ENCODE measurements at regions not wholly inside any gene's neighbourhood (a gene's known extent, or its start where the extent isn't known, plus 50 kb on each side); places are given as distances from the start of the nearest gene placed in this dataset.
"Not testable (repeated sequence)": the region's sequence is repeated elsewhere in the genome, so short reads cannot be mapped to it uniquely, and the experiment has no call there.

DNA sequence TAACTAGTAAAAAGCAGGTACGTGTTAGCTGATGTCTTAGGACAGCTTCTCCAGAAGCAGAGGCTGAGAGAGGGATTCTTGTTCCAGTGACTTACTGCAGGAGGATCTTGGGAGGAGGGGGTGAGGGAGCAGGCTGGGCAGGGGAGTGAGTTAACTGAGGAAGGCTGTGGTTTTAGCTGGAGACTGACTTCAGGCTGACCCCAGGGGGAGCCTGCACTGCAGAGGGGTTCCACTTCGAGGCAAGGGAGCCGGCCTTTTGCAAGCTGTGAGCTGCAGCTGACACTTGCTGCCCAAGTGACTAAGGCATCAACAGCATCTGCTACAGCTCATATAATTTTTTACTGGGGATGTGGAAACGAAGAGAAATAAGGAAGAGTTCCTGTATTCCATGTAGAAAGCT lies 50.4 kb upstream of the SOD1 start:
- DNase-seq, result no peak

DNA sequence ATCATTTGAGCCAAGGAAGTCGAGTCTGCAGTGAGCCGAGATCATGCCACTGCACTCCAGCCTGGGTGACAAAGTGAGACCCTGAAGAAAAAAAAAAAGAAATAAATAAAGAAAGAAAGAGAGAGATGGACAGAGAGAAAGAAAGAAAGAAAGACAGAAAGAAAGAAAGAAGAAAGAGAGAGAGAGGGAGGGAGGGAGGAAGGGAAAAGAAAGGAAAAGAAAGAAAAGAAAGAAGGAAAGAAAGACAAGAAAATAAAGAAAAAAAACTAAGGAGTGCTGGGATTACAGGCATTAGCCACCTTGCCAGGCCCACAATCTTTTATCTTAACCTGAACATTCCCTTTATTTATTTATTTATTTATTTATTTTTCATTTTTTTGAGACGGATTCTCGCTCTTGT lies 51.7 kb upstream of the SOD1 start:
- no peak for DNase-seq

DNA sequence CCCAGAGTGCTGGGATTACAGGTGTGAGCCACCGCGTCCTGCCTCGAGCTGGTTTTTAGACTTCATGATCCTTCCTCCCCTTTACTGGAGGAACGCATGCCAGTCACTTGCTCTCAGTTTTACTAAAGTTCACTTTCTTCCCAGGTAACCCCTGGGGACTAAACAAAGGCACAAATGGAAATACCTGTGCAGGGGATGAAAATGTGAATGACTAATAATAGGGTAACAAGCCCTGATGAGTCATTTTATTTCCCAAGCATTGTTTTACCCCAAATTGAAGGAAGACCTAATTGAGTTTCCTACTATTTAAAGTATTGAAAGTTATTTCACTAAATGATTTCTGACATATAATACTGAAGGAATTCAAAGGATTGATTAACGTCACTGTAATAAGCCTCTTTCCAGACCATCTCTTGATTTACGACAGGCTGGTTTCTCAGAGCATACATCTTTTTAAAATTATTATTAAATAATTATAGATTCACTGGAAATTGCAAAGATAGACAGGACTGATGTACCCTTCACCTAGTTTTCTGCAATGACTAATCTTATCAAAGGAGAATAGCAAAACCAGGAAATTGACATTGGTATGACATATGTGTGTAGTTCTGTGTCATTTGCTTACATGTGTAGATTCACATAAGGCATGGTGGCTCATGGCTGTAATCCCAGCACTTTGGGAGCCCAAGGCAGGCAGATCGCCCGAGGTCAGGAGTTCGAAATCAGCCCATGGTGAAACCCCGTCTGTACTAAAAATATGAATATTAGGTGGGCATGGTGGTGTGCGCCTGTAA lies 53.2 kb upstream of the SOD1 start:
- no peak for DNase-seq

DNA sequence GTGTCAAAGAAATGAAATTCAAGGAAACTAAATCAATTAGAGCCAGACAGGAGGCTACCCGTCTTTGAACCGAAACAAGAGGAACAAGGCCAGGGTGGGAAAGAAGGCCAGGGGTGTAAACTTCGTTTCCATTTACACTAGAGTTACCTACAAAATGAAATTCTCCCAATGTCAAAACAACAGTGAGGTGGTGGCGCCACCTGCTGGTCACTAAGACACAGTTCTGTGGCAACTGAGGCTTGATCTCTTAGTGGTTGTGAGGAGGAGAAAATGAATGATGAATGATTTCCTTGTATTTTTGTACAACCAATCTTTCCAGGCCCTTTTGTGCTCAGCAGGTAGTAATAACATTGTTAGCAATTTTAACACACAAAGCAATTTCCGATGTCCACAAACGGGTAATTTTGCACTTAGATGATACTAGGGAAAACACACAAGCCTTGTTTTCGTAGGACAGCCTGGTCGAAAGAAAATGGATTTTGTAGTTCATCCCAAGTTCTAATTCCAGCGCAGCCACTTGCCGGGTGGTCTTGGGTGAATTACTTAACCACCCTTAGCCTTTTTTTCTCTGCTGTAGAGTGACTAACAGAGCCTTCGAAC lies 54.8 kb upstream of the SOD1 start:
- peak; percentile 73 for DNase-seq

DNA sequence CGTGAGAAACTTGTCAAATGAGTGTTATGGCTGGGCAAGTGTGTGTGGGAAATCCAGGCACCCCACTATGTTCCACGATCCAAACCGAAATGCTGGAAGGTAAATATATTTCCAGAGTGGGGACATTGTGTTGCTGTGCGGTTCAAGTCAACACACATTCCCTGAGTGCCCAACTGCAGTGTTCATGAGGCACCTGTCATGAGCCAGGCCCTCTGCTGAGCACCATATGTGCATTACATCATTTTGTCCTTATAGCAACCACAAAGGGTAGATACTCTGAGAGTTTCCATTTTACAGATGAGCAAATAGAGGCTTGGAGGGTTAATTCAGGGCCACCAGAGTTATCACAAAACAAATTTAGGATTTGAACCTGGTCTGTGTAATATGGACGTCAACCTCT lies 59.9 kb upstream of the SOD1 start:
- no peak for DNase-seq

DNA sequence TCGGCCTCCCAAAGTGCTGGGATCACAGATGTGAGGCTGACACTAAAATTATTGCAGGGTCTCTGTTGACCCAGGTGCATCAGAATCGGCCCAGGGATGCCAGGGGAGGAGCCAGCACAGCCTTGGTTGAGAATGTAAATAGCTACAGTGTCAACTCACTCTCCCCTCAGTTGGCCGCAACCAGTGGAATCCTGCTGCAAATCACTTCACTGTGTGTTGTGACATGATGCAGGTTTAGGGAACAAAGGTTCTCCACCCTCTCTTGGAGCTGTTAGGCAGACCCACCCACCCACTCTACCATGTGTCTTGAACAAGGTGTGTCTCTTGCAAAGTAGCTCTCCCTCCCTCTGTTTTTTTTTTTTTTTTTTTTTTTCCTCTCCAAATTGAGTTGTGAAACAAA lies 60.5 kb upstream of the SOD1 start:
- no peak for DNase-seq

DNA sequence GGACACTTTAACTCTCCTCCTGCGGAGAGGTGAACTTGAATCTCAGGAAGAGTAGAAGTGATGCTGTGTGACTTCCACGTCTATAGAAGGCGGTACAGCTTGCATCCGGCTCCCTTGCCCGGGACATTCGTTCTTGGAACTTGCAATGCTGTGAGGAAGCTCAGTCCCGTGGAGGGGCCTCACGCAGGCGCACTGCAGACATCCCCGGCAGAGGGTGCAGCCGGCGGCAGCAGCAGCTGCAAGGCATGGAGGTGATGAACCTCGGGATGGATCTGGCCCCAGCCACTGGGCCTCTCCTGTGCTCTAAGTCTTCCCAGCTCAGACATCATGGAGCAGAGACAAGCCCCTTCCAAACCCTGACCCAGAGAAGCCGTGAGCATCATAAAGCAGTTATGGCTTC lies 61.8 kb upstream of the SOD1 start:
- no peak for DNase-seq

DNA sequence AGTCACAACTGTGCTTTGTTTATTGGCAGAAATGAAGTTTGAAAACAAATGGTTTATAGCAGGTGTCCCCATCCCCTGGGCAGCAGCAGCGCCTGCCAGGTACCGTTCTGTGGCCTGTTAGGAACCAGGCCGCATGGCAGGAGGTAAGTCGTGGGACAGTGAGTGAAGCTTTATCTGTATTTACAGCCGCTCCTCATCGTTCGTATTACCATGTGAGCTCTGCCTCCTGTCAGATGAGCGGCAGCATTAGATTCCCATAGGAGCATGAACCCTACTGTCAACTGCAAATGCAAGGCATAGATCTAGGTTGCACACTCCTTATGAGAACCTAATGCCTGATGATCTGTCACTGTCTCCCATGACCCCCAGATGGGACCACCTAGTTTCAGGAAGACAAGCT lies 63.4 kb upstream of the SOD1 start:
- DNase-seq, result no peak

DNA sequence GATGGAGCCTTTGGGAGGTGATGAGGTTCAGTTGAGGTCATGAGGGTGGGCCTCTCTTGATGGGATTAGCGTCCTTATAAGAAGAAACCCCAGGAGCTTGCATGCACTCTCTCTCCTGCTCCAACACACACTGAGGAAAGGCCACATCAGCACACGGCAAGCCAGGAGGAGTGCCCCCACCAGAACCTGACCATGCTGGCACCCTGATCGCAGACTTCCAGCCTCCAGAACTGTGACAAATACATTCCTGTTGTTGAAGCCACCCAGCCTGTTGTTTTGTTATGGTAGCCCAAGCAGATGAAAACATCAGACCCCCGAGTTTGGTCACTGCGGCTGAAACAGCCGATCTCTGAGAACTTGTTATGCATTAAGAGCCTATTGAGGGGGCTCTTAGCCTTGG lies 64.8 kb upstream of the SOD1 start:
- no peak for DNase-seq

DNA sequence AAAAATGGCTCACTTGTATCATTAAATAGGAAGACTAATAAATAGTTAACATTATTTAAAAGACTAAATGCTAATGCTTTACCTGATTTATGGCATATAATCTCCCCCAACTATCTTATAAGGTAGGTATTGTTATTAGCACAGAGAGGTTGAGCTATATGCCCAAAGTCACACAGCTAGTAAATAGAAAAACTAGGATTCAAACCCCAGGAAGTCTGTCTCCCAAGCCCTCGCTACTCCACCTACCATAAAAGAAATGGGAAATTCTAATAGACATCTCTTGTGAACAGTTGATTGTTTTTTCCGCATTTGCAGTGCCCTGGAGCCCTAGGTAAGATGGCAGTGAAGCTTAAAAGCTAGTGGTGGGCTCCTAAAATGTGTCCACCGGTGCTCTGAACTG lies 65.2 kb upstream of the SOD1 start:
- DNase-seq, result no peak

DNA sequence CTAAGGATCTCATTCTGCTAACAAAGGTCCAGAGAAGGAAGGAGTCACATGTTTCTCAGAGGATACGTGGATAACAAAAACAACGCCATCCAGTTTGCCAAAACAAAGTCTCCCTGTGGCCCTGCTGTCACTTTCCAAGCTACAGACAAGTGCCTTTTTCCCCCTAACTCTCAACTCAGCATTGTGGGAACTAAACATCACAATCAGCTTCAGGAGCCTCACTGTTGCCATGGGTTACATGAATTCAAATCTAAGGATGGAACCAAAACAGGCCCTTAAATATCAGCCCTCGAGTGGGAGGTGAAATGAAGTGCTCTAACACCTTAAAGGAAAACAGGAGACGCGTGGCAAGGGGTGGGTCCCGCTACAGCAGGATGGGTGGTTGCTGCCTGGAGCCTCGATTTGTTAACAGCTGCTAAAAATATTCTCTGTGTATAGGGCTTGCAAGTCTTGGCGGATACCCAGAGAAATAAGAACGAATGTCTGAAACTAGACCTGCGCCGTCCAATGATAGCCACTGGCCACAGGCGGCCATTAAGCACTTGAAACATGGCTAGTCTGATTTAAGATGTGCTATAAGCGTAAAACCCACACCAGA lies 66.4 kb upstream of the SOD1 start:
- no peak for DNase-seq

DNA sequence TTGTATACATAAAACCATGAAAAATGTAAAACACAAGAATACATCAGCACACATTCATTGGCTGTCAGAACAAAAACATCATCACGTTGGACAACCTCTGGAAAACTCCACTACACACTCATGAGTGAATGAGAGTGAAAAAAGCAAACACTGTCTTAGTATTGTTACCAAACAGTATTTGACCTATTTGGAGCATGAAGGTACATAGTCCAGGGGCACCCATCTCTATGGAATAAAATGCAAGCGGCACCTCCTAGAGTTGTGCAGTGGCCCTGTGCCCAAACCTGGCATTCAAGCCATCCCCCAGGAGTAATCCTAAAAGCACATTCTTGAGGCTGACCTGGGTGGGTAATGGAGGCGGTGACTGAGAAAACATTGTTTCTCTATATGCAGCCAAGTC lies 67.0 kb upstream of the SOD1 start:
- DNase-seq, result no peak

DNA sequence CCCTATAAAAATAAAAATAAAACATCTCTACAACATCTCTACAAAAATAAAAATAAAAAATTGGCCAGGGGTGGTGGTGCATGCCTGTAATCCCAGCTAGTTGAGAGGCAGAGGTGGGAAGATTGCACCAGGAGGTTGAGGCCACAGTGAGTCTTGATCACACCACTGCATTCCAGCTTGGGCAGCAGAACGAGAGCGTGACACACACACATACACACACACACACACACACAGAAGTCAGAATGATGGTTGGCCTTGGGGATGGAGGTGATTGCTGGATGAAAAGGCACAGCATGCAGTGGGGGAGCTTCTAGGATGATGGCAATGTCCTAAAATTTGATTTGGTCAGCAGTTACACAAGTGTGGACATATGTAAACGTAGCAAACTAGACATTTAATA lies 69.7 kb upstream of the SOD1 start:
- no peak for DNase-seq

DNA sequence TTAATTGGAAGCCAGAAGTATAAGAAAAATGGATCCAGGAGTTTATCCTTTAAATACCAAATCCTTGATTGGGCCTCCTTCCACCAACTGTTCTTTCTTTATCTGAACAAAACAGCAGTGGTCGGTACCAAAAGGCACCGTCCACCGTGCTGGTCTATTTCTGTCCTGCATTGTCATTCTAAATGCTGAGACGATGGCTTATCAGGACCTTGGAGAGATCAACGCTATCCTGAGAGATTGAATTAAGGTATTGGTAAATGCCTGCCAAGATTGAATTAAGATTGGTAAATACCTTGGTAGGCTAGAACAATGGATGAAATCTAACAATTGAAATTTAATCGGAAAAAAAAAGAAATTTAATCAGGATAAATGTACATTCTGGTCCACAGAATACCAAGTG lies 73.4 kb upstream of the SOD1 start:
- no peak for DNase-seq

DNA sequence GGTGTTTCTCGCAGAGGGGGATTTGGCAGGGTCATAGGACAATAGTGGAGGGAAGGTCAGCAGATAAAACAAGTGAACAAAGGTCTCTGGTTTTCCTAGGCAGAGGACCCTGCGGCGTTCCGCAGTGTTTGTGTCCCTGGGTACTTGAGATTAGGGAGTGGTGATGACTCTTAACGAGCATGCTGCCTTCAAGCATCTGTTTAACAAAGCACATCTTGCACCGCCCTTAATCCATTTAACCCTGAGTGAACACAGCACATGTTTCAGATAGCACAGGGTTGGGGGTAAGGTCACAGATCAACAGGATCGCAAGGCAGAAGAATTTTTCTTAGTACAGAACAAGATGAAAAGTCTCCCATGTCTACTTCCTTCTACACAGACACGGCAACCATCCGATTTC lies 75.6 kb upstream of the SOD1 start:
- DNase-seq, result not testable (repeated sequence)

DNA sequence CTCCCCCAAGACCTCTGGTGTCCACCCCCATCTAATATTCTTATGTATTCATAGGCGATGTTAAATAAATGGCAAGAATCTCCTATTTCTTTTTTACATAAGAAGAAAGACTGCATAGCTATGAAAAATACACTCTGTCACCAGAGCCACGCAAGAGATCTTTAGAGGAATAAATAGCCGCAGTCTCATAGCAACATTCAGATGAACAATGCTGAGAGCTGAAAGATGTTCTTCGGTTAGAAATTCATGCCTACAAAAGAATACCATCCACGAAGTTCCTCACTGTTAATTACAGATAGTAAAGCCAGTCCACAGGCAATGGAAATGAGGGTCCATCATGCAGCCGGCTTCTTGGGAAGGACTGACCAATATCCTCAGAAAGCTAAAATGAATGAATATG lies 76.0 kb upstream of the SOD1 start:
- DNase-seq, result no peak

DNA sequence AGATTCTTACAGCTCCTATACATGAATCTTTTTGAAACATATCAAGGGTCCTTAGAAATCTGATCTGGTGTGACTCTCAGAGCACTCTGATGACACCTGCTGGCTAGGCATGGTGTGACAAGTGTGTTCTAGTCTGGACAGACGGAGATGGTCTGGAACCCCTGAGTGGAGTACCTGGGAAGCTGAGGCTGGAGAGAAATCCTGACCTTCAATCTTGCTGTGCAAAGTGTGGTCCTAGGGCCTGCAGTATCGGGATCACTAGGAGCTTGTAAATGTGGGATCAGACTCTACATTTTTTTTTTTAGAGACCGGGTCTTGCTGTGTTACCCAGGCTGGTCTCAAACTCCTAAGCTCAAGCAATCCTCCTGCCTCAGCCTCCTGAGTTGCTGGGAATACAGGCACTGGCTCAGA lies 78.6 kb upstream of the SOD1 start:
- DNase-seq, result peak; percentile 66

DNA sequence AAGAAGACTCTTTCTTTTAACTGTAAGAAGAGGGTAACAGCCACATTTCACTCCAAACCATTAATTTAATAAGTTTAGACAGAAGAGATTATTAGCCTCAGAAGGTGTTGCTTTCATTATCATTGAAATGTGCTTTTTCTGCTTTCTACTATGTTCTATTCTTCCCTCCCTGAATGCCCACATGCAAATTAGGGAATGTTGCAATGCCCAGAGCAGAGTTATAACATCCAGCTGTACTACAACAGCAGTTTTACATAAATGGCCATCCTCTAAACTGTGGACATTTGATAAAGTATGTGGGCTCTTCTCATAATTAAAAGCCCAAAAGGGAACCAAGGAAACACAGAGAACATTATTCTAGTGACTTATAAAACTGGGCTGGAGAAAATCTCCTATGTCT lies 82.2 kb upstream of the SOD1 start:
- no peak for DNase-seq

DNA sequence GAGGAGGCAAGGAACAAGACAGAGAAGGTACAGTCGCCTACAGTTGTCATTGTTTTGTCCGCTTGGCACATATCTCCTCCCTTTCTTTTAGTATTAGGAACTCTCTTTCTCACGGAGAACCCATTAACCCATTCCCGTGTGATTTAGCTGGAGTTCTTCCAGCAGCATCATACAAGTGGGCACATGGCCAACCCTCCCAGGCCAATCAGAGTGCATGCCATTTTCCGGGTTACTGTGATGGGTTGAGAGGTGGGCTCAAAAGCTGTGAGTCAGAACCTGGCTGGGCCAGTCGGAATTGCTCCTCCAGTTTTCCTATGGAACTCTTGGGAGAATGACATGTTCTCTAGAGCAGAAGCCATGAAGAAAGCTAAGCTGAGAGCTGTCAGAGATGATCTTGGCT lies 83.1 kb upstream of the SOD1 start:
- DNase-seq, result no peak

DNA sequence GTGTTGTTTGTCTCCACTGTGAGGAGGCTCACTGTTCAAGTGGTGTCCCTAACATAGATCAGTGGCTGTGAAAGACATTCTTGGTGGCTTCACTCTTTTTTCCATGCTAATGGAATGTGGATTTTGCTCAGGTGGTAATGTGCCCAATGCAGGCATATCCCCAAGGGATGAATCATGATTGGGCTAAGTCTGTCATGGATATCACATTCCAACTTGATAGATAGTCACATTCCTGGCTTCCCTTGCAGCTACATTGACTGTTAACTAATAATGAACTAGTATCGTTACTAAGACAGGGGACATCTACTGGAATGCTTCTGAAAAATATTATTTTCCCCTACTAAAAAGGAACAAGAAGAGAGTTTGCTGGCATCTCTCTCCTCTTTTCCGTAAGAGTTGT lies 86.3 kb upstream of the SOD1 start:
- DNase-seq, result no peak

DNA sequence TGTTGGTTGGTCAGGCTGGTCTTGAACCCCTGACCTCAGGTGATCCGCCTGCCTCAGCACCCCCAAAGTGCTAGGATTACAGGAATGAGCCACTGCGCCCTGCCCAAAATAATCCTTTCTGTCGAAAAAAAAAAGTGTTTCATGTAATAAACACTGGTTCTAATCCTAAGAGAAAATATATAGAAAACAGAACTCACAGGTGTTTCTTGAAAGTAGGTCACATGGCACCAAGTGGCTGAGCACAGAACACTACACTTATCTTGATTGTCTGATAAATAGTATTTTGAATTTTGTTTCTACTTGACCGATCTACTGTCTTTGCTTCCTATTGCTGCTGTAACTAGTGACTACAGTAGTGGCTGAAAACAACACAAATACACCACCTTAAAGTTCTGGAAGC lies 87.6 kb upstream of the SOD1 start:
- DNase-seq, result no peak

DNA sequence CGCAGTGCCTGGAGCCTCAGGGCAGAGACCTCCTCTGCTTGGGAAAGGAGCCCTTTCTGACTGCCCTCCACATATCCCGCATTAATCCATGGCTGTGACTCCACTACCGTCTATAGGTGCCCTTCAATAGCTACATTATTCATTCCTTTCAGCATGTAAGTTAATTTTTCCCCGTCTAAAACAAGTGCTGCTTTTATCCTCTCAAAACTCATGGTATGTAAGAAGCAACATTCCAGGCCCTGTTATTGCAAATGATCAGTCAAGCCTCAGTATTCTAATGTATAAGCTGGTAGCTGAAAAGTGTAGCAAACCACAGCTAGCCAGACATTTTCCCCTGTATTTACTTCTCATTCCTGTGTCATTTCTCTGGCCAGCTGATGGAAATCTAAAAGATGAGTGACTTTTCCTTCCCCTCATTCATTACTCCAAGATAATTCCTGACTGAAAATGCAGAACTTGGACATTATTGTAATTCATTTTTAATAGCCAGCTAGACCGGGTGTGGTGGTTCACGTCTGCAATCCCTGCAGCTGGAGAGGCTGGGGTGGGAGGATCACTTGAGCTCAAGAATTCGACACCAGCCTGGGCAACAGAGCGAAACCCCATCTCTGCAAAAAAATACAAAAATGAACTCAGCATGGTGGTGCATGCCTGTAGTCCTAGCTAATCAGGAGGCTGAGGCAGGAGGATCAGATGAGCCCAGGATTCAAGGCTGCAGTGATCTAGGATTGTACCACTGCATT lies 88.5 kb upstream of the SOD1 start:
- no peak for DNase-seq

DNA sequence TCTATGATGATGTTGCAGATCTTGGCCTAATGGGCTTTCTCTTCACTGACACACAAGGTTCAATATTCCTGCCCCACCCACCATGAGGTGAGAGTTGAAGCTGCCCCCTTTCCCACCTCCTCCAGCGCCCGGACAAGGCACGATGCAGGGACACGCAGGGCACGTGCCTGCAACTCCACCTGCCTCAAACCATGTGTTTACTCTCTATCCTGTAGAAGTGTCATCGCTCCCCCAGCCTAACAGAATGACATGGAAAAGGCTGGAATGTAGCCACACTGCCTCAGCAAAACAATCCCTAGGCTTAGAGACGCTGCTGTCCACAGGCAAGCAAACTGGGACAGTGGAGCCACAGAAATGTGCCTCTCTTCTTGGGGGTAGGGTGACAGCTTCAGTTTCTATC lies 92.9 kb upstream of the SOD1 start:
- no peak for DNase-seq

DNA sequence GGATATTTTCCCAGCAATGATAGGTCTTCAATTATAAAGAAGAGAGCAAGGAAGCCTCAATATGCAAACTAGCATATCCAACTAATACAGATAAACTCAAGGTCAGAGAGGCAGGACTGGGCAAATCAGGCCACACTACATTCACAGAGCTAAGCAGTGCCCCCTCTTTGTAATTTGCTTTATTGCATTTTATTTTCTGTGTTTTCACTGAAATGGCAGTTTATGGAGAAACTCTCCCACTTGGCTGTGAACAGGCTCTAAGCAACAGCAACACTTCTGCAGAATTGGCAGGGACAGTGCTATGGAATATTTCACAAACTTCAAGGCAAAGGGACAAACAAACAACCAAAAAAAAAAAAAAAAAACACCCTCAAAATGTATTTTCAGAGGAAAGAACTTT lies 93.4 kb upstream of the SOD1 start:
- DNase-seq, result no peak

All from hematopoietic multipotent progenitor cell treated with erythropoietin and hydrocortisone succinate and interleukin-3 and kit ligand, for 8 days (in vitro differentiated cells).